CD14-positive monocyte (primary cell): ENCODE measurements at regions not wholly inside any gene's neighbourhood (a gene's known extent, or its start where the extent isn't known, plus 50 kb on each side); places are given as distances from the start of the nearest gene placed in this dataset.

Experiments used
- DNase-seq, 3 donors: peaks; one replicate each; pipeline ENCODE4 v3.0.0-alpha.2; 2011 to 2022
- H2AFZ ChIP-seq: 2 replicates; pipeline ENCODE4 v1.6.0; 2012; ENCODE audit warnings: mild to moderate bottlenecking, low read depth, low read length, inconsistent platforms; ENCODE audit not compliant: insufficient read depth, poor library complexity, severe bottlenecking
- H3K27ac ChIP-seq, 2 donors: 1 replicate in 1 of 2; 2 replicates in 1 of 2; pipeline ENCODE4 v1.5.1; 2012 to 2013; ENCODE audit warnings: low read length in 2 of 2, control low read depth in 1 of 2, inconsistent platforms in 1 of 2, low read depth in 1 of 2, mild to moderate bottlenecking in 1 of 2
- H3K27me3 ChIP-seq, 2 donors: one replicate each; pipeline versions ENCODE4 v1.6.0 to v1.6.1; 2011 to 2013; ENCODE audit warnings: low read length in 2 of 2; ENCODE audit not compliant: control insufficient read depth in 2 of 2, insufficient read depth in 2 of 2
- H3K36me3 ChIP-seq, 2 donors: replicated peaks in 1 of 2; 1 replicate in 1 of 2; 2 replicates in 1 of 2; pipeline versions ENCODE4 v1.5.1 to v1.6.1; 2012 to 2013; ENCODE audit warnings: low read length in 2 of 2, control low read depth in 1 of 2, inconsistent platforms in 1 of 2, mild to moderate bottlenecking in 1 of 2; ENCODE audit not compliant: insufficient read depth in 2 of 2, control insufficient read depth in 1 of 2
- H3K4me1 ChIP-seq, 2 donors: 1 replicate in 1 of 2; 2 replicates in 1 of 2; pipeline versions ENCODE4 v1.5.1 to v1.6.1; 2012 to 2013; ENCODE audit warnings: low read length in 2 of 2, control low read depth in 1 of 2, inconsistent platforms in 1 of 2, mild to moderate bottlenecking in 1 of 2, moderate library complexity in 1 of 2; ENCODE audit not compliant: insufficient read depth in 2 of 2, control insufficient read depth in 1 of 2
- H3K4me2 ChIP-seq: replicated peaks from 2 replicates; pipeline ENCODE3; 2012; ENCODE audit warnings: low read length, moderate library complexity, mild to moderate bottlenecking; ENCODE audit not compliant: poor library complexity, severe bottlenecking; ENCODE audit errors: extremely low read depth
- H3K4me3 ChIP-seq, 3 experiments: fragments of 200-600 bp in 1 of 3; sonication (generic) in 1 of 3; replicated peaks in 1 of 3; 1 replicate in 2 of 3; 2 replicates in 1 of 3; pipeline ENCODE4 v1.5.1; 2011 to 2013; ENCODE audit warnings: low read length in 3 of 3, mild to moderate bottlenecking in 3 of 3, control low read depth in 2 of 3, low read depth in 2 of 3, inconsistent platforms in 1 of 3, moderate library complexity in 1 of 3
- H3K79me2 ChIP-seq: 2 replicates; pipeline ENCODE4 v1.6.0; 2012; ENCODE audit warnings: mild to moderate bottlenecking, control low read depth, inconsistent platforms, low read length, moderate library complexity; ENCODE audit not compliant: insufficient read depth
- H3K9ac ChIP-seq: 2 replicates; pipeline ENCODE4 v1.6.0; 2017; ENCODE audit warnings: low read length, mild to moderate bottlenecking; ENCODE audit not compliant: insufficient read depth, poor library complexity, severe bottlenecking
- H3K9me3 ChIP-seq, 2 donors: replicated peaks in 1 of 2; 1 replicate in 1 of 2; 2 replicates in 1 of 2; pipeline versions ENCODE4 v1.5.1 to v1.6.1; 2012 to 2013; ENCODE audit warnings: low read length in 2 of 2, control low read depth in 1 of 2; ENCODE audit not compliant: control insufficient read depth in 1 of 2, insufficient read depth in 1 of 2
- H4K20me1 ChIP-seq: 2 replicates; pipeline ENCODE4 v1.6.0; 2012; ENCODE audit warnings: mild to moderate bottlenecking, low read length, control low read depth, moderate library complexity; ENCODE audit not compliant: insufficient read depth
- H3K27ac Mint-ChIP-seq, 7 donors: one replicate each; pipeline ENCODE4 v1.8.0; 2020; ENCODE audit warnings: mild to moderate bottlenecking in 7 of 7, mixed read lengths in 7 of 7, moderate library complexity in 6 of 7, inconsistent platforms in 2 of 7
- H3K27me3 Mint-ChIP-seq, 3 donors: one replicate each; pipeline ENCODE4 v1.8.0; 2021 to 2022; ENCODE audit warnings: low read depth in 3 of 3, mild to moderate bottlenecking in 3 of 3, mixed read lengths in 3 of 3, moderate library complexity in 3 of 3, inconsistent platforms in 1 of 3
- H3K36me3 Mint-ChIP-seq, 2 donors: one replicate each; pipeline ENCODE4 v1.8.0; 2020; ENCODE audit warnings: mixed read lengths in 2 of 2, inconsistent platforms in 1 of 2, mild to moderate bottlenecking in 1 of 2
- H3K4me1 Mint-ChIP-seq: one replicate; pipeline ENCODE4 v1.8.0; 2020; ENCODE audit warnings: mild to moderate bottlenecking, mixed read lengths
- H3K4me3 Mint-ChIP-seq, 2 donors: one replicate each; pipeline ENCODE4 v1.8.0; 2020; ENCODE audit warnings: mild to moderate bottlenecking in 2 of 2, mixed read lengths in 2 of 2, moderate library complexity in 1 of 2
- H3K9me3 Mint-ChIP-seq, 7 donors: one replicate each; pipeline ENCODE4 v1.8.0; 2020 to 2022; ENCODE audit warnings: mixed read lengths in 7 of 7, mild to moderate bottlenecking in 6 of 7, moderate library complexity in 6 of 7, inconsistent platforms in 2 of 7
- WGBS: methylation state at CpG from one replicate; pipeline ENCODE4 v1.1.5; 2013; ENCODE audit warnings: missing lambda C conversion rate; ENCODE audit not compliant: insufficient coverage; 5-methylcytosine and 5-hydroxymethylcytosine counted together
- intact Hi-C, 2 donors: fragments of 100-400 bp; cut with micrococcal nuclease; formaldehyde crosslinking; loops; one replicate each; pipeline versions ENCODE4 v1.15.0 to v1.15.1; 2023
- TF ChIP-seq, protein P1 (sequence below): fragments of 200-600 bp; IDR thresholded peaks from one replicate; pipeline ENCODE4 v1.8.0; 2022; ENCODE audit warnings: antibody characterized with exemption, mild to moderate bottlenecking

DNA sequence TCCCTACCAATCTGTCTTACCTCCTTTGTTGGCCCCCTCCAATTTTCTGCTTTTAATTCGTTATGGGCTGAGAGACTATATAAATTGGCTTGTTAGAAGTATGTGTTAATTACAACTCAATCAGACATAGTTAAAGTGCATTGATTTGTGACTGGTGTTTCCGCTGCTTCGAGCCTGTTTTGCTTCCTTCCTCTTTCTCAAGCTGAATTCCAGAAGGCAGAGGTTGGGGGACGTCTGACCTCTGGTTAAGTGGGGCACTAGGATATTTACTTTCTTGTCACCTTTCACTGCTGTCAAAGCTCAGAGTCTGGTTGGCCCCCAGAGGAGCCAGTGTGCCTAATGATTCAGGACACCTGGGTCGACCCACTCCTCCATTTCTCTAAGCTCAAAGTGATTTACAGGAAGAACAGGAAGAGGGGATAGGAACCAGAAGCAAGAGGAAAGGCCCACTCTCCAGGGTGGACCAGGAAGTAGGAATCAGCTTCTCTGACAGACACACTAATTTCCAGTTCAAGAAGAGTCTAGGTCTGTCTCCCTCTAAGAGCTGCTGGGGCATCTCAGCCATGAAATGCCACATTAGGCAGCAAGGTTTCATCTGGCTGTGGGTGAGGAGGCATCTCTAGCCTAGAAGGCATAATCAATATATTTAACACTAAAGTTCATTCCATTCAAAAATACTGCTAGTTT lies 397.2 kb upstream of the NPVF start:
- no peaks in the 10 kb centered on the region for H3K36me3 Mint-ChIP-seq
- TF ChIP-seq, protein P1, sequence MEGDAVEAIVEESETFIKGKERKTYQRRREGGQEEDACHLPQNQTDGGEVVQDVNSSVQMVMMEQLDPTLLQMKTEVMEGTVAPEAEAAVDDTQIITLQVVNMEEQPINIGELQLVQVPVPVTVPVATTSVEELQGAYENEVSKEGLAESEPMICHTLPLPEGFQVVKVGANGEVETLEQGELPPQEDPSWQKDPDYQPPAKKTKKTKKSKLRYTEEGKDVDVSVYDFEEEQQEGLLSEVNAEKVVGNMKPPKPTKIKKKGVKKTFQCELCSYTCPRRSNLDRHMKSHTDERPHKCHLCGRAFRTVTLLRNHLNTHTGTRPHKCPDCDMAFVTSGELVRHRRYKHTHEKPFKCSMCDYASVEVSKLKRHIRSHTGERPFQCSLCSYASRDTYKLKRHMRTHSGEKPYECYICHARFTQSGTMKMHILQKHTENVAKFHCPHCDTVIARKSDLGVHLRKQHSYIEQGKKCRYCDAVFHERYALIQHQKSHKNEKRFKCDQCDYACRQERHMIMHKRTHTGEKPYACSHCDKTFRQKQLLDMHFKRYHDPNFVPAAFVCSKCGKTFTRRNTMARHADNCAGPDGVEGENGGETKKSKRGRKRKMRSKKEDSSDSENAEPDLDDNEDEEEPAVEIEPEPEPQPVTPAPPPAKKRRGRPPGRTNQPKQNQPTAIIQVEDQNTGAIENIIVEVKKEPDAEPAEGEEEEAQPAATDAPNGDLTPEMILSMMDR: no peak
- peak overlapping the region in 1 of 2 donors; percentile 3 for H3K4me3 Mint-ChIP-seq
- peaks cover 5 to 12% of the 10 kb centered on the region in 2 donors for H3K4me1 ChIP-seq
- H3K27me3 ChIP-seq: no peaks in the 10 kb centered on the region
- H3K9me3 ChIP-seq: no peaks in the 10 kb centered on the region
- no CpG with 5 or more reads among the region's 5 CpGs for WGBS
- no peaks in the 10 kb centered on the region for H4K20me1 ChIP-seq
- no peaks in the 10 kb centered on the region for H3K36me3 ChIP-seq
- H3K79me2 ChIP-seq: no peaks in the 10 kb centered on the region
- H3K9ac ChIP-seq: no peak overlapping the region
- peaks cover 0 to 3% (median 2%) of the 10 kb centered on the region in 3 donors for H3K27me3 Mint-ChIP-seq
- H3K4me3 ChIP-seq: no peak overlapping the region
- peak overlapping the region in 1 of 7 donors; percentile 4 for H3K27ac Mint-ChIP-seq
- intact Hi-C loops: no loop called here
- H3K9me3 Mint-ChIP-seq: peaks cover 0 to 4% (median 0%) of the 10 kb centered on the region in 7 donors
- no peak overlapping the region for H3K4me2 ChIP-seq
- no peak overlapping the region for H3K27ac ChIP-seq
- DNase-seq: no peak
- H2AFZ ChIP-seq: peak overlapping the region; percentile 38
- peaks cover 11% of the 10 kb centered on the region for H3K4me1 Mint-ChIP-seq

DNA sequence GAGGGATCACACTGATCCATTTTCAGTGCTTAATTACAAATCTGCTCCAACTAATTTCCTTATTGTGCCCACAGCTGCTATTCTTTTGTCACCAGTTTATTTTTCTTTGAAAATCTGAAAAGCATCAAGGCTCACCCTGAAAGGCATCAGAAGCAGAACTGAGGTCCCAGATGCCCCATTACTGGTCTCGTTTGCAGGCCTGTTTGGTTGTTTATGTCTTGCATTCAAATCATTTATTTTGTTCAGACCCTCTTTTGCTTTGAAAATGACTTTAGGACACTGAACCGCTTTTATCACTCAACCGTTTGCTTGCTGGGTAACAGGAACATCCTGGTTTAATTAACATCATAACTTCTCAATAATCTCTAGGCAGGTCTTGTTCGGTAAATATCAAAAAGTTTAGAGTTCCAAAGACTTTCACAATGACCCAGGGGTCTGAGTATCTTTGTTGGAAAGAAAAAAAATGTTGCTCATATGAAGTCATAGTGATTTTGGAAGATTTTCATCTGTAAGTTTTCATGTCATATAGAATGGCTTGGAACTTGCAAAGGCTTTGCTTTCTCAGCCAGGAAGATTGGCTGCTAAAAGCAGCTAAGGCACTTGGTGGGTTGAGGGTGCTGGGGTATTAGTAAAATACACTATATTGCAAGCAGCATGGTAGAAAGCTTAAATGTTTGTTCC lies 398.3 kb upstream of the NPVF start:
- TF ChIP-seq, protein P1: no peak
- Histone ChIP-seq H3K9me3 (no peaks in the 10 kb centered on the region), H2AFZ (no peak overlapping the region), H3K4me2 (no peak overlapping the region), H4K20me1 (no peaks in the 10 kb centered on the region), H3K27me3 (no peaks in the 10 kb centered on the region), H3K79me2 (no peaks in the 10 kb centered on the region), H3K4me1 (peaks cover 0 to 7% of the 10 kb centered on the region in 2 donors), H3K27ac (no peak overlapping the region), H3K4me3 (no peak overlapping the region), H3K9ac (no peak overlapping the region), H3K36me3 (no peaks in the 10 kb centered on the region)
- H3K36me3 Mint-ChIP-seq: no peaks in the 10 kb centered on the region
- peaks cover 0 to 3% (median 2%) of the 10 kb centered on the region in 3 donors for H3K27me3 Mint-ChIP-seq
- H3K4me1 Mint-ChIP-seq: peaks cover 7% of the 10 kb centered on the region
- DNase-seq: no peak
- intact Hi-C loops: no loop called here
- H3K4me3 Mint-ChIP-seq: no peak overlapping the region
- WGBS: 100% methylated on average over 2 of the region's 4 CpGs
- no peak overlapping the region for H3K27ac Mint-ChIP-seq
- H3K9me3 Mint-ChIP-seq: peaks cover 0 to 2% (median 0%) of the 10 kb centered on the region in 7 donors
